HL-60 (cell line): ENCODE measurements at regions not wholly inside any gene's neighbourhood (a gene's known extent, or its start where the extent isn't known, plus 50 kb on each side); places are given as distances from the start of the nearest gene placed in this dataset.

Experiments used
- CTCF ChIP-seq: IDR thresholded peaks from one replicate; pipeline ENCODE4 v1.5.1; 2011; ENCODE audit warnings: low read length, control low read depth, inconsistent platforms; ENCODE audit not compliant: insufficient read depth
- REST ChIP-seq: IDR thresholded peaks from 2 replicates; pipeline ENCODE4 v1.6.1; 2012; ENCODE audit warnings: low read depth; ENCODE audit not compliant: insufficient replicate concordance

- TF ChIP-seq CTCF, result no peak
- TF ChIP-seq REST, result no peak
Measured at GRCh38 chr10:126729314-126729870, 58.9 kb upstream of the C10orf90 start.
